ENCODE measurements at regions not wholly inside any gene's neighbourhood (a gene's known extent, or its start where the extent isn't known, plus 50 kb on each side); places are given as distances from the start of the nearest gene placed in this dataset.

DNA sequence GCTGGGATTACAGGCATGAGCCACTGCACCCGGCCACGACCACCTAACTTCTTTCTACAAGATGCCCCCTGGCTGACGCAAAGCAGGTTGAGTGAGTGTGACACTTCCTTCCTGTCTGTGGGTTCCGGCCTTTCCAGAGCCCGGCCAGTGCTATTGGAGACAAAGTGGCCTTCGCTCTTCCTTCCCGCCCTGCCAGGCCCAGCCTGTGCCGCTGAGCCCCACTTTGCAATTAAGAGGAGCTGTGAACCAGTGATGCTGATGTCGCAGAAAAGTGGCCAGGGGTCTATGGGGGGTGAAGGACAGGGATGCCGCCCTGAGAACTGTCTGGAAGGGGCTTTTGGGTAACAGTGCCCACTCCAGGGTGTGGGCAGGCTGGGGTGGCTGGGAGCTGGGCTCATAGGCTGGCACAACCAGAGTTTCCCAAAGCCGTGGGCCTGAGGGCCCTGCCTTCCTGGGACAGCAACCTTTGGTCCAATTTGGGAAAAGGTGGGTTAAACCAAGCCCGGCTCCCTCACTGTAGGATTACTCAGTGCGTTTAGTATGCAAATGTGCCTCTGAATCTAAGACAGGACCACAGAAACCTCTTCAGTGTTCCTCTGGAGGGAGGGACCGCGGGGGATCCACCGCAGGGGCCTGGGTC, 174.9 kb downstream of the SEC14L1 start:
- H3K4me3 ChIP-seq (ENCODE audit: low read length), result peak overlapping the region; percentile 1
- peaks cover 24% of the 10 kb centered on the region for H3K4me1 ChIP-seq (ENCODE audit: control insufficient read depth, insufficient read depth, low read length)
- no peaks in the 10 kb centered on the region for H3K27me3 ChIP-seq (ENCODE audit: control insufficient read depth, insufficient read depth, low read length)
- H3K9ac ChIP-seq (ENCODE audit: low read length), result no peak overlapping the region
- peak overlapping the region; percentile 33 for H3K27ac ChIP-seq (ENCODE audit: low read depth, low read length)
- H3K36me3 ChIP-seq (ENCODE audit: control insufficient read depth, insufficient read depth, low read length), result no peaks in the 10 kb centered on the region

DNA sequence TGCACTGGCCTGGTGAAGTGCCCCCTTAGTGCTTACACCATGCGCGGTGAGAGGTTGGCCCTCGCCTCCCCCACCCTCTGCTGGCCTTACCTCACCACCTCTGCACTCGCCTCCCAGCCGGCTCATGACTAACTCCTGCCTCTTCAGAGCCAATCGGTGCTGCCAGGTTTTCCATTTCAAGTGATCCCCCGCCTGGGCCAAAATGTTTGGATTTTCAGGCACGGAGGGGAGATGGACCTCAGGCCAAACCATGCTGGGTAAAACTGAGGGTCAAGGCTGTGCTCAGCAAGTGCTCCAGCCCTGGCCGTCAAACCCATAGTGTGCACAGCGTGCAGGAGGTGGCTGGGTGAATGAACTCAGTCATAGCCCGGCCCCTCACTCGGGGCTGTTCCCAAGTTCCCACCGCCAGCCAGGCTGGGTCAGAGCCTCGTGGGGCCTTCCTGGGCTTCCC, 175.4 kb downstream of the SEC14L1 start:
- Histone ChIP-seq H3K27ac (ENCODE audit: low read depth, low read length) (peak overlapping the region; percentile 33), H3K36me3 (ENCODE audit: control insufficient read depth, insufficient read depth, low read length) (no peaks in the 10 kb centered on the region), H3K9ac (ENCODE audit: low read length) (no peak overlapping the region), H3K27me3 (ENCODE audit: control insufficient read depth, insufficient read depth, low read length) (no peaks in the 10 kb centered on the region), H3K4me1 (ENCODE audit: control insufficient read depth, insufficient read depth, low read length) (peaks cover 24% of the 10 kb centered on the region), H3K4me3 (ENCODE audit: low read length) (no peak overlapping the region)

DNA sequence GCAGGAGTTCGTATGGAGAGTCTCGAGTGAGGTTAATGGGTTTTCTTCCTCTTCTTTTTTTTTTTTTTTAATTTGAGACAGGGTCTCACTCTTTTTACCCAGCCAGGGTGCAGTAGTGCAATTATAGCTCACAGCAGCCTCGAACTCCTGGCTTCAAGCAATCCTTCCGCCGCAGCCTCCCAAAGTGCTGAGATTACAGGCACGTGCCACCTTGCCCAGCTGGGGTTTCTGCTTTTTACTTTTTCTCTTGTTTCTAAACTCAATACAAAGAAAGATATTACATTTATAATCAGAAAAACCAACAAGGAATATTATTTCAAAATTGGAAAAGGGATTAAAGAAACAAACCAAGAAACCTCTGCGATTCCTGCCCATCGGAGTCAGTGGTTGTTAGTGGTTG, 175.9 kb downstream of the SEC14L1 start:
- Histone ChIP-seq H3K27ac (ENCODE audit: low read depth, low read length) (no peak overlapping the region), H3K36me3 (ENCODE audit: control insufficient read depth, insufficient read depth, low read length) (no peaks in the 10 kb centered on the region), H3K4me3 (ENCODE audit: low read length) (no peak overlapping the region), H3K4me1 (ENCODE audit: control insufficient read depth, insufficient read depth, low read length) (peaks cover 25% of the 10 kb centered on the region), H3K9ac (ENCODE audit: low read length) (no peak overlapping the region), H3K27me3 (ENCODE audit: control insufficient read depth, insufficient read depth, low read length) (no peaks in the 10 kb centered on the region)

DNA sequence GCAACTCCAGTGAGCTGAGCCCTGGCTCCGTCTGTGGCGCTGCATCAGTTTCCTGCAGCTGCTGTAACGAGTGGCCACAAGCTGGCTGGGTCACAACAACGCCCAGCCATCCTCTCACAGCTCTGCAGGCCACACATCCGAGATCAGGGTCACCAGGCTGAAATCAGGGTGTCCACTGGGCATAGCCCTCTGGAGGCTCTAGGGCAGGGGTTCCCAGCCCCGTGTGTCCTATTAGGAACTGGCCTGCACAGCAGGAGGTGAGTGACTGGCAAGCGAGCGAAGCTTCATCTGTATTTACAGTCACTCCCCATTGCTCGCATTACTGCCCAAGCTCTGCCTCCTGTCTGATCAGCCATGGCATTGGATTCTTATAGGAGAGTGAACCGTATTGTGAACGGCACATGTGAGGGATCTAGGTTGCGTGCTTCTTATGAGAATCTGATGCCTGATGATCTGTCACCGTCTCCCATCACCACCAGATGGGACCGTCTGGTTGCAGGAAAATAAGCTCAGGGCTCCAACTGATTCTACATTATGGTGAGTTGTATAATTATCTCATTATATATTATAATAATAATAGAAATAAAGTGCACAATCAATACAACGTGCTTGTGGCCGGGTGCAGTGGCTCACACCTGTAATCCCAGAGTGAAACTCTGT, 176.5 kb downstream of the SEC14L1 start:
- H3K27me3 ChIP-seq (ENCODE audit: control insufficient read depth, insufficient read depth, low read length), result no peaks in the 10 kb centered on the region
- H3K27ac ChIP-seq (ENCODE audit: low read depth, low read length), result no peak overlapping the region
- no peaks in the 10 kb centered on the region for H3K36me3 ChIP-seq (ENCODE audit: control insufficient read depth, insufficient read depth, low read length)
- no peak overlapping the region for H3K4me3 ChIP-seq (ENCODE audit: low read length)
- peaks cover 30% of the 10 kb centered on the region for H3K4me1 ChIP-seq (ENCODE audit: control insufficient read depth, insufficient read depth, low read length)
- H3K9ac ChIP-seq (ENCODE audit: low read length), result no peak overlapping the region

DNA sequence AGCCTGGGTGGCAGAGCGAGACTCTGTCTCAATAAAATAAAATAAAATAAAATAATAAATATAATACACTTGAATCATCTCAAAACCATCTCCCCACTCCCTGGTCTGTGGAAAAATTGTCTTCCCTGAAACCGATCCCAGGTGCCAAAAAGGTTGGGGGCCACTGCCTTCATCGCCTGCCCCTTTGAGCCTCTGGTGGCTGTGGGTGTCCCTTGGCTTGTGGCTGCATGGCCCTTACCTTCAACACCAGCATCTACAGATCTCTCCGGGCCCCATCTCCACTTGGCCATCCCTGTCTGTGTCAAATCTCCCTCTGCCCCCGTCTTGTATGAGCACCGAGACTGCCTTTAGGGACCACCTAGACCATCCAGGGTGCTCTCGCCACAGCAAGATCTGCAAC, 177.3 kb downstream of the SEC14L1 start:
- Histone ChIP-seq H3K27ac (ENCODE audit: low read depth, low read length) (no peak overlapping the region), H3K36me3 (ENCODE audit: control insufficient read depth, insufficient read depth, low read length) (no peaks in the 10 kb centered on the region), H3K4me3 (ENCODE audit: low read length) (no peak overlapping the region), H3K27me3 (ENCODE audit: control insufficient read depth, insufficient read depth, low read length) (no peaks in the 10 kb centered on the region), H3K4me1 (ENCODE audit: control insufficient read depth, insufficient read depth, low read length) (peaks cover 36% of the 10 kb centered on the region), H3K9ac (ENCODE audit: low read length) (no peak overlapping the region)

DNA sequence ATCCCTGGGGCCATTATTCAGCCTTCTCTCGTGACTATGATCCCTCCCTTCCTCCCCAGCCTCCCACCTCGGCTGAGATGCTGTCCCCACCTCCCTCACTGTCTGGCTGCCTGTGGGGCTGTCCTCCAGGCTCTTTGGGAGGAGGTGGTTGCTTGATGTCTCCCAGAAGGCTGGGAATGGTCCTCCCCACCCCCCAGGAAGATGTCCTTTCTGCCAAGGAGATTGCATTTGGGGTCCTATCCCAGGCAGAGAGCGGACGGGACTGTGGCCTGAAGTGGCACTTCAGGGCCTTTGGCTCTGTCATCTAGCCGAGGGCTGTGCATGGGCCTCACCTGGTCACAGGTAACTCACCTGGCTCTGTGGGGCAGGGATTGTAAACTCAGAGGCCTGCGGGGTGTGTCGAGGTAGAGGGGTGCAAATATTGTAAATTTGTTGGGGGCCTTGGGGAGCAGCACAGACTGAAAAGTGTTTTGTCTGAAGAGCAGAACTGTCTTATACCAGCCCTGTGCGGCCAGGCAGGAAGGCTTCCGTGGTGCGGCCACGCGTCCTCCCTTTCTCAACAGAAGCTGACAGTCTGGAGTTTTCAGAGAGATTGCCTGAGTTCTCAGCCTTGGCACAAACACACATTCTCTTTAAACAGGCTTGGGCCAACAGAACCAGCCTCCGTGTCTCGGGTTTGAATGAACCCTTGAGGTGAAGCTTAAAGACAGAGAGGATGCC, 177.9 kb downstream of the SEC14L1 start:
- H3K4me1 ChIP-seq (ENCODE audit: control insufficient read depth, insufficient read depth, low read length), result peaks cover 36% of the 10 kb centered on the region
- no peaks in the 10 kb centered on the region for H3K27me3 ChIP-seq (ENCODE audit: control insufficient read depth, insufficient read depth, low read length)
- H3K9ac ChIP-seq (ENCODE audit: low read length), result peak overlapping the region; percentile 69
- peak overlapping the region; percentile 96 for H3K27ac ChIP-seq (ENCODE audit: low read depth, low read length)
- no peaks in the 10 kb centered on the region for H3K36me3 ChIP-seq (ENCODE audit: control insufficient read depth, insufficient read depth, low read length)
- peak overlapping the region; percentile 73 for H3K4me3 ChIP-seq (ENCODE audit: low read length)

DNA sequence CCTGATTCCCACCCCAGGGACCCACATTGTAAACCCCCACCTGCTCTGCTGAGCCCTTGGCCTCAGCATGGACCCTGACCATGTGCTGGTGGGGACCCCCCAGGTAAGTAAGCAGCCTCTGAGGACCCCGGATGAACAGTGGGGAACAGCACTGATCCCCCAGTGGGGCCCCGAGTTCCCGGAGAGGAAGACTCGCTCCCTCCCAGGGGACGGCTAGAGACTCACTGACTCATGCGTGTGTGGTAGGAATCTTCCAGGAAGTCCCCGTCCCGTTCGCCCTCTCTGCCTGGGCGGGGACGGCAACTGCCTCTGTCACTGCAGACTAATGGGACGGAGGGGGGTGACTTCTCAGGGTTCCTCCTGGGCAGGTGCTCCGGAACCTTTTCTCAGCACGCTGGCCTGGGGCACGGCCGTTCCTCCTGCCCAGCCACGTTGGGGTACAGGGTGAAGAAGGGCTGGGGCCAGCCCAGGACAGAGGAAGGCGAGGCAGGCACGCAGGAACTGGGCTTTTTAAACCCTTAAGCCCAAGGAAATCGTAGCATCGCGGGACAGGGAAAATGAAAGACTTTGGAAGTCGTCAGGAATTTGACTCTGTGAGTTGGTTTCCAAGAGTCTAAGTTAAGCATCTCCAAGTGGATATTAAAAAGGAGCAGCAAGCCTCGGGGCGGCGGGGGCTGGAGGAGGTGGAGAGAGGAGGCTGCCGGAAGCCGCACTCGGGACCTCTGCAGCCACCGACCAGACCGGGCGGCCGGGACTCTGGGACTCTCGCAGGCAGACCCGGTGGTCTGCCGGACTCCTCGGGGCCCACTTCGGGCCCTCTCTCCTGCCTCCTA, 178.7 kb downstream of the SEC14L1 start:
- no peaks in the 10 kb centered on the region for H3K27me3 ChIP-seq (ENCODE audit: control insufficient read depth, insufficient read depth, low read length)
- H3K9ac ChIP-seq (ENCODE audit: low read length), result peak overlapping the region; percentile 69
- peak overlapping the region; percentile 96 for H3K27ac ChIP-seq (ENCODE audit: low read depth, low read length)
- peak overlapping the region; percentile 73 for H3K4me3 ChIP-seq (ENCODE audit: low read length)
- peaks cover 42% of the 10 kb centered on the region for H3K4me1 ChIP-seq (ENCODE audit: control insufficient read depth, insufficient read depth, low read length)
- H3K36me3 ChIP-seq (ENCODE audit: control insufficient read depth, insufficient read depth, low read length), result no peaks in the 10 kb centered on the region

DNA sequence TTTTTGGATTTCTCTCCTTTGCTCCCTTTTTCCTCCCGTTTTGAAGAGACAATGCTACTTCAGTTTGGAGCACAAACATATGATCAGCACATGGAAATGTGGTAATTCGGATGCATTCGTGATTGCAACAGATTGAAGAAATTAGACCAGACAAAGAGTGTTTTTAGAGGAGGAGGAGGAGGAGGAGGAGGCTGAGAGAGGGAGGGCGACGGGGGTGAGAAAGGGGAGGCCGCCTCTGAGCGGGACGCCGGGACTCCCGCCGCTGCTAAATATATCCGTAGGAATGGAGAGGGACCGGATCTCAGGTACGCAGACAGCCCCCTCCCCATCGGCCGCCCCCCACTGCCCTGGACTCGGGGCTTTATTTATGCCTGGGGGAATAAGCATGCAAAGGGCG, 179.3 kb downstream of the SEC14L1 start:
- Histone ChIP-seq H3K36me3 (ENCODE audit: control insufficient read depth, insufficient read depth, low read length) (no peaks in the 10 kb centered on the region), H3K27me3 (ENCODE audit: control insufficient read depth, insufficient read depth, low read length) (no peaks in the 10 kb centered on the region), H3K27ac (ENCODE audit: low read depth, low read length) (peak overlapping the region; percentile 96), H3K4me3 (ENCODE audit: low read length) (peak overlapping the region; percentile 73), H3K9ac (ENCODE audit: low read length) (peak overlapping the region; percentile 51), H3K4me1 (ENCODE audit: control insufficient read depth, insufficient read depth, low read length) (peaks cover 44% of the 10 kb centered on the region)

DNA sequence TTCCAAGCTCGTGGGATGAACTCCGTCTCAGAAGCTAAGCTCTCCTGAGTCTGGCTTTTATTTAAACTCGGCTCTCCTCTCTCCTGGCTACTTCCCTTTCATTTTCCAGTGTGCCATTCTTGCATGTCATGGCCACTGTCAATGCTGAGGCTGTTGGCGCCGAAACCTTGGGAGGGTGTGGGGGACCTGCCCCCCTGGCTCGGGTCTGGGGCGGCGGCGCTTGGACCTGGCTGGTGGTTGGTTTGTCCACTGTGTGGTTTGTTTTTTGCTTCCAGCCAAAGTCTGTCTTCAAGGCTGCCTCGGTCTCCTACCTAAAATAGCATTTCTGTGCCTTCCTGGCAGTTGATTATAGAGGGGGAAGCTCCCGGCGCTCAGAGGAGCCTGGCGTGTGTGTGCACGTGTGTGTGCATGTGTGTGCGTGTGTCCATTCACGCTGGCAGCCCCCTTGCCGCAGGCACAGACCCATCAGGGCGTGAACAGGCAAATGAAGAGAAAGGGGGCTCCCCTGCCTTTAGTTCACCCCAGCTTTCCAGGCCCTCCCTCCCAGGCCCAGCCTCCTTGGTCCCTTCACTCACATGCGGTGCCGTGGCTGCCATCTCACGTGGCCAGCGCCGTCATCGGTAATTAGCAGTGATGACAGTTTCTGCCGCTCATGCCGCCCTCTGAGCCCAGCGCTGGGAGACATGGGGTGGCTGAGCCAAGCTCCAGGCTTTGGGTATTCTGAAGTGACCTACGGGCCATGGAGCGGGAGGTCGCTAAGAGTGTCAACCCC, 179.9 kb downstream of the SEC14L1 start:
- H3K4me3 ChIP-seq (ENCODE audit: low read length), result peak overlapping the region; percentile 73
- peak overlapping the region; percentile 96 for H3K27ac ChIP-seq (ENCODE audit: low read depth, low read length)
- H3K36me3 ChIP-seq (ENCODE audit: control insufficient read depth, insufficient read depth, low read length), result no peaks in the 10 kb centered on the region
- H3K27me3 ChIP-seq (ENCODE audit: control insufficient read depth, insufficient read depth, low read length), result no peaks in the 10 kb centered on the region
- peak overlapping the region; percentile 5 for H3K9ac ChIP-seq (ENCODE audit: low read length)
- peaks cover 46% of the 10 kb centered on the region for H3K4me1 ChIP-seq (ENCODE audit: control insufficient read depth, insufficient read depth, low read length)

DNA sequence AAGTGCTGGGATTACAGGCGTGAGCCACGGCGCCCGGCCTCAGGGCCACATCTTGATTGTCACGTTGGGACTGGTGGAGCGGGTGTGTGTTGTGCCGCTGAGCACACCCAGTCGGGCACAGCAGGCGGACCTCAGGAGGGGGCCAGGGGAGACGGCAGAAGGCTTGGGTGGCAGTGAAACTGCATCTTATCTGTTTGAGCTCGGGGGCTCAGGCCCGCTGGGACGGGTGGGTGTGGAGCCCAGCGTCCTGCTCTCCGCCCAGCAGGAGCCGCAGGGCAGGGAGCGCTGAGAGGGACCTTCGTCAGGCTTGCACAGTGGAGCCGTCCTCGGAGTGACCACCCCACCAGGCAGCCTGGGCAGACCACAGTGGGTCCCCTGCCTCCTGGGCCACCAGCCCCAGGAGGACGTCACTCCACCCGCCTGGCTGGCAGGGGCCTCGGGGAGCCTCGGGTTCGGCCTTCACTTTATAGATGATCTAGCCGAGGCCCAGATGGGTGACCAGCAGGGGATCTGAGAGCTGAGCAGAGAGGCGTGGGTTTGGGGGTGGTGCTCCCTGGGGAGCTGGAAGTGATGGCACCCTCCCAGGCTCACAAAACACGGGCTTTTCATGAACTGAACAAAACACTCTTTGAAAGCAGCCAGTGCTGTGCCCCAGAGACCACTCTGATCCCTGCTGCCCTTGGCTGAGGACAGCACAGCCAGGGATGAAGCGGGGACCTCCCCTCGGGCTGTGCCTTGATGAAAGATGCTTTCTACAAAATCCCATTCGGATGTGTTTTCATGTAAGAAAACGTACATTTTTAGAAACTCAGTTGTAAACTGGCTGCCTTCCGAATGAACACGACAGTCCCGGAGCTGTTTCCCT, 181.1 kb downstream of the SEC14L1 start:
- Histone ChIP-seq H3K9ac (ENCODE audit: low read length) (peak overlapping the region; percentile 25), H3K4me1 (ENCODE audit: control insufficient read depth, insufficient read depth, low read length) (peaks cover 50% of the 10 kb centered on the region), H3K36me3 (ENCODE audit: control insufficient read depth, insufficient read depth, low read length) (no peaks in the 10 kb centered on the region), H3K4me3 (ENCODE audit: low read length) (peak overlapping the region; percentile 35), H3K27ac (ENCODE audit: low read depth, low read length) (peak overlapping the region; percentile 97), H3K27me3 (ENCODE audit: control insufficient read depth, insufficient read depth, low read length) (no peaks in the 10 kb centered on the region)
